PC-3 (cell line): ENCODE measurements at regions not wholly inside any gene's neighbourhood (a gene's known extent, or its start where the extent isn't known, plus 50 kb on each side); places are given as distances from the start of the nearest gene placed in this dataset.

Experiments used
- EZH2 ChIP-seq: fragments of 300-600 bp; sonication (generic); IDR thresholded peaks from one replicate; pipeline ENCODE4 v1.6.1; 2017; ENCODE audit warnings: antibody characterized with exemption, mild to moderate bottlenecking, low read length; ENCODE audit not compliant: unreplicated experiment
- TF ChIP-seq, protein P1 (sequence below): fragments of 300-600 bp; sonication (generic); conservative IDR thresholded peaks from 2 replicates; pipeline ENCODE4 v1.5.1; 2017; ENCODE audit warnings: antibody characterized with exemption, low read depth, mild to moderate bottlenecking, low read length

GRCh38 chr1:93801471-93801870 is 77.5 kb downstream of the DNTTIP2 start:
- TF ChIP-seq, protein P1, sequence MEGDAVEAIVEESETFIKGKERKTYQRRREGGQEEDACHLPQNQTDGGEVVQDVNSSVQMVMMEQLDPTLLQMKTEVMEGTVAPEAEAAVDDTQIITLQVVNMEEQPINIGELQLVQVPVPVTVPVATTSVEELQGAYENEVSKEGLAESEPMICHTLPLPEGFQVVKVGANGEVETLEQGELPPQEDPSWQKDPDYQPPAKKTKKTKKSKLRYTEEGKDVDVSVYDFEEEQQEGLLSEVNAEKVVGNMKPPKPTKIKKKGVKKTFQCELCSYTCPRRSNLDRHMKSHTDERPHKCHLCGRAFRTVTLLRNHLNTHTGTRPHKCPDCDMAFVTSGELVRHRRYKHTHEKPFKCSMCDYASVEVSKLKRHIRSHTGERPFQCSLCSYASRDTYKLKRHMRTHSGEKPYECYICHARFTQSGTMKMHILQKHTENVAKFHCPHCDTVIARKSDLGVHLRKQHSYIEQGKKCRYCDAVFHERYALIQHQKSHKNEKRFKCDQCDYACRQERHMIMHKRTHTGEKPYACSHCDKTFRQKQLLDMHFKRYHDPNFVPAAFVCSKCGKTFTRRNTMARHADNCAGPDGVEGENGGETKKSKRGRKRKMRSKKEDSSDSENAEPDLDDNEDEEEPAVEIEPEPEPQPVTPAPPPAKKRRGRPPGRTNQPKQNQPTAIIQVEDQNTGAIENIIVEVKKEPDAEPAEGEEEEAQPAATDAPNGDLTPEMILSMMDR: no peak
- no peak for TF ChIP-seq EZH2
